Immature natural killer cell (primary cell): ENCODE measurements at regions not wholly inside any gene's neighbourhood (a gene's known extent, or its start where the extent isn't known, plus 50 kb on each side); places are given as distances from the start of the nearest gene placed in this dataset.

Source experiments
- DNase-seq, 3 donors: peaks; one replicate each; pipeline ENCODE4 v3.0.0; 2022; ENCODE audit warnings: mixed read lengths in 1 of 3
- H3K27ac Mint-ChIP-seq, 6 donors: one replicate each; pipeline ENCODE4 v1.8.0; 2020; ENCODE audit warnings: mixed read lengths in 6 of 6, mild to moderate bottlenecking in 5 of 6, inconsistent platforms in 4 of 6, moderate library complexity in 3 of 6
- H3K27me3 Mint-ChIP-seq, 3 donors: one replicate each; pipeline ENCODE4 v1.8.0; 2020 to 2021; ENCODE audit warnings: low read depth in 3 of 3, mild to moderate bottlenecking in 3 of 3, mixed read lengths in 3 of 3, moderate library complexity in 3 of 3, inconsistent platforms in 1 of 3
- H3K36me3 Mint-ChIP-seq, 3 donors: one replicate each; pipeline ENCODE4 v1.8.0; 2020; ENCODE audit warnings: mixed read lengths in 3 of 3, inconsistent platforms in 2 of 3, mild to moderate bottlenecking in 2 of 3
- H3K4me1 Mint-ChIP-seq, 2 donors: one replicate each; pipeline ENCODE4 v1.8.0; 2020; ENCODE audit warnings: inconsistent platforms in 2 of 2, mild to moderate bottlenecking in 2 of 2, mixed read lengths in 2 of 2, moderate library complexity in 1 of 2
- H3K4me3 Mint-ChIP-seq, 5 donors: one replicate each; pipeline ENCODE4 v1.8.0; 2020; ENCODE audit warnings: mild to moderate bottlenecking in 5 of 5, mixed read lengths in 5 of 5, inconsistent platforms in 3 of 5, moderate library complexity in 3 of 5
- H3K9me3 Mint-ChIP-seq, 6 donors: one replicate each; pipeline ENCODE4 v1.8.0; 2020; ENCODE audit warnings: mild to moderate bottlenecking in 6 of 6, mixed read lengths in 6 of 6, inconsistent platforms in 4 of 6, moderate library complexity in 3 of 6

- Mint-ChIP-seq H3K9me3 (no peaks in the 10 kb centered on the region), H3K27ac (no peak overlapping the region), H3K4me1 (no peaks in the 10 kb centered on the region), H3K27me3 (peaks cover 0 to 7% (median 6%) of the 10 kb centered on the region in 3 donors), H3K4me3 (no peak overlapping the region), H3K36me3 (no peaks in the 10 kb centered on the region)
- DNase-seq: no peak
Observed at GRCh38 chr2:200725596-200725995, 86.1 kb upstream of the BZW1 start.

GRCh38 chr2:200728630-200729029 is 83.1 kb upstream of the BZW1 start:
- DNase-seq: no peak
- Mint-ChIP-seq H3K27me3 (peaks cover 0 to 5% (median 3%) of the 10 kb centered on the region in 3 donors), H3K4me1 (no peaks in the 10 kb centered on the region), H3K36me3 (no peaks in the 10 kb centered on the region), H3K9me3 (no peaks in the 10 kb centered on the region), H3K27ac (no peak overlapping the region), H3K4me3 (no peak overlapping the region)

- H3K27me3 Mint-ChIP-seq: peaks cover 0 to 4% (median 3%) of the 10 kb centered on the region in 3 donors
- no peaks in the 10 kb centered on the region for H3K36me3 Mint-ChIP-seq
- H3K27ac Mint-ChIP-seq: no peak overlapping the region
- DNase-seq: no peak
- H3K4me1 Mint-ChIP-seq: no peaks in the 10 kb centered on the region
- no peaks in the 10 kb centered on the region for H3K9me3 Mint-ChIP-seq
- no peak overlapping the region for H3K4me3 Mint-ChIP-seq
Observed at GRCh38 chr2:200730302-200730701, 81.4 kb upstream of the BZW1 start.

GRCh38 chr2:200730960-200731359 is 80.8 kb upstream of the BZW1 start:
- Mint-ChIP-seq H3K27ac (no peak overlapping the region), H3K36me3 (no peaks in the 10 kb centered on the region), H3K9me3 (no peaks in the 10 kb centered on the region), H3K27me3 (peaks cover 0 to 6% (median 6%) of the 10 kb centered on the region in 3 donors), H3K4me1 (no peaks in the 10 kb centered on the region), H3K4me3 (no peak overlapping the region)
- DNase-seq: no peak

GRCh38 chr2:200732866-200733265 is 78.8 kb upstream of the BZW1 start:
- Mint-ChIP-seq H3K4me3 (no peak overlapping the region), H3K27me3 (peaks cover 0 to 14% (median 6%) of the 10 kb centered on the region in 3 donors), H3K4me1 (no peaks in the 10 kb centered on the region), H3K36me3 (no peaks in the 10 kb centered on the region), H3K9me3 (no peaks in the 10 kb centered on the region), H3K27ac (no peak overlapping the region)
- no peak for DNase-seq

- Mint-ChIP-seq H3K4me1 (no peaks in the 10 kb centered on the region), H3K36me3 (no peaks in the 10 kb centered on the region), H3K9me3 (no peaks in the 10 kb centered on the region), H3K27ac (peak overlapping the region in 2 of 6 donors; percentile 60 to 66), H3K27me3 (peaks cover 0 to 14% (median 6%) of the 10 kb centered on the region in 3 donors), H3K4me3 (no peak overlapping the region)
- no peak for DNase-seq
Observed at GRCh38 chr2:200733713-200734198, 78.0 kb upstream of the BZW1 start.

GRCh38 chr2:200735061-200735460 is 76.6 kb upstream of the BZW1 start:
- no peaks in the 10 kb centered on the region for H3K4me1 Mint-ChIP-seq
- H3K4me3 Mint-ChIP-seq: no peak overlapping the region
- no peaks in the 10 kb centered on the region for H3K9me3 Mint-ChIP-seq
- peak overlapping the region in 2 of 6 donors; percentile 60 to 82 for H3K27ac Mint-ChIP-seq
- peaks cover 0 to 16% (median 6%) of the 10 kb centered on the region in 3 donors for H3K27me3 Mint-ChIP-seq
- H3K36me3 Mint-ChIP-seq: no peaks in the 10 kb centered on the region
- no peak for DNase-seq

GRCh38 chr2:200736646-200737274 is 75.0 kb upstream of the BZW1 start:
- no peak overlapping the region for H3K4me3 Mint-ChIP-seq
- H3K9me3 Mint-ChIP-seq: no peaks in the 10 kb centered on the region
- peaks cover 0 to 16% (median 6%) of the 10 kb centered on the region in 3 donors for H3K27me3 Mint-ChIP-seq
- no peaks in the 10 kb centered on the region for H3K4me1 Mint-ChIP-seq
- no peaks in the 10 kb centered on the region for H3K36me3 Mint-ChIP-seq
- DNase-seq: no peak
- H3K27ac Mint-ChIP-seq: no peak overlapping the region

- H3K36me3 Mint-ChIP-seq: no peaks in the 10 kb centered on the region
- no peak for DNase-seq
- H3K27ac Mint-ChIP-seq: no peak overlapping the region
- H3K27me3 Mint-ChIP-seq: peaks cover 0 to 16% (median 6%) of the 10 kb centered on the region in 3 donors
- H3K4me1 Mint-ChIP-seq: no peaks in the 10 kb centered on the region
- H3K4me3 Mint-ChIP-seq: no peak overlapping the region
- H3K9me3 Mint-ChIP-seq: no peaks in the 10 kb centered on the region
Observed at GRCh38 chr2:200737585-200737984, 74.1 kb upstream of the BZW1 start.

- no peak for DNase-seq
- Mint-ChIP-seq H3K27me3 (peaks cover 0 to 16% (median 6%) of the 10 kb centered on the region in 3 donors), H3K36me3 (no peaks in the 10 kb centered on the region), H3K27ac (no peak overlapping the region), H3K4me1 (no peaks in the 10 kb centered on the region), H3K4me3 (no peak overlapping the region), H3K9me3 (no peaks in the 10 kb centered on the region)
Observed at GRCh38 chr2:200738590-200738989, 73.1 kb upstream of the BZW1 start.

GRCh38 chr2:200740907-200741306 is 70.8 kb upstream of the BZW1 start:
- Mint-ChIP-seq H3K4me3 (no peak overlapping the region), H3K27ac (no peak overlapping the region), H3K9me3 (no peaks in the 10 kb centered on the region), H3K27me3 (peaks cover 0 to 12% (median 0%) of the 10 kb centered on the region in 3 donors), H3K36me3 (no peaks in the 10 kb centered on the region), H3K4me1 (no peaks in the 10 kb centered on the region)
- no peak for DNase-seq

- Mint-ChIP-seq H3K27ac (no peak overlapping the region), H3K27me3 (peaks cover 0 to 12% (median 0%) of the 10 kb centered on the region in 3 donors), H3K4me1 (no peaks in the 10 kb centered on the region)
Observed at GRCh38 chr2:200741468-200742202, 70.1 kb upstream of the BZW1 start.

GRCh38 chr2:200742426-200742825 is 69.3 kb upstream of the BZW1 start:
- Mint-ChIP-seq H3K4me3 (no peak overlapping the region), H3K9me3 (no peaks in the 10 kb centered on the region), H3K27ac (no peak overlapping the region), H3K27me3 (peaks cover 0 to 6% (median 1%) of the 10 kb centered on the region in 3 donors), H3K4me1 (no peaks in the 10 kb centered on the region), H3K36me3 (no peaks in the 10 kb centered on the region)
- DNase-seq: no peak

More at GRCh38 chr2:200741468-200742202, 70.1 kb upstream of the BZW1 start:
- no peak overlapping the region for H3K4me3 Mint-ChIP-seq
- H3K9me3 Mint-ChIP-seq: no peaks in the 10 kb centered on the region
- H3K36me3 Mint-ChIP-seq: no peaks in the 10 kb centered on the region
- no peak for DNase-seq

GRCh38 chr2:200743042-200743676 is 68.6 kb upstream of the BZW1 start:
- Mint-ChIP-seq H3K36me3 (no peaks in the 10 kb centered on the region), H3K27me3 (peaks cover 0 to 2% (median 1%) of the 10 kb centered on the region in 3 donors), H3K9me3 (no peaks in the 10 kb centered on the region), H3K4me1 (no peaks in the 10 kb centered on the region), H3K4me3 (no peak overlapping the region), H3K27ac (no peak overlapping the region)
- no peak for DNase-seq
